ENCODE measurements at regions not wholly inside any gene's neighbourhood (a gene's known extent, or its start where the extent isn't known, plus 50 kb on each side); places are given as distances from the start of the nearest gene placed in this dataset.
"Not testable (repeated sequence)": the region's sequence is repeated elsewhere in the genome, so short reads cannot be mapped to it uniquely, and the experiment has no call there.

DNA sequence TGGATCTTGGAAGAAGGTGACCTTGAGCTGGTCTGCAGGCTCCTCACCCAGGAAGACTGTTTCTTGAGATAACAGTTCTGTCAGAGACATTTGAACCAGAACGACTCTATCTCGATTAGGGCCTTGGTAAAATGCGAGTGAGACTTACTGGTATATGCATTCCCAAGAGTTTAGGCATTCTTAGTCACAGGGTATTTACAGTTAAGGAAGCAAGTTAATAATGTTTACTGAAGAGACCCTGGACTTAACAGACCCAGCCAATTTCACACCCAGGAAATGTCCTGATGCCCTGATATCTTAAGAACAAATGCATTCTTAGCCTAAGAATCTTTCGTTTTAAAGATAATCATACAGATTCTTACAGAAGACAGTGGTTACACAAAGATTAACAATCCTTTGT is 1867.2 kb upstream of the C9orf72 start:
- intact Hi-C loops (cut with DNase I): no loop called here
- DNase-seq (no peak), ATAC-seq (ENCODE audit: poor library complexity) (no peak)

DNA sequence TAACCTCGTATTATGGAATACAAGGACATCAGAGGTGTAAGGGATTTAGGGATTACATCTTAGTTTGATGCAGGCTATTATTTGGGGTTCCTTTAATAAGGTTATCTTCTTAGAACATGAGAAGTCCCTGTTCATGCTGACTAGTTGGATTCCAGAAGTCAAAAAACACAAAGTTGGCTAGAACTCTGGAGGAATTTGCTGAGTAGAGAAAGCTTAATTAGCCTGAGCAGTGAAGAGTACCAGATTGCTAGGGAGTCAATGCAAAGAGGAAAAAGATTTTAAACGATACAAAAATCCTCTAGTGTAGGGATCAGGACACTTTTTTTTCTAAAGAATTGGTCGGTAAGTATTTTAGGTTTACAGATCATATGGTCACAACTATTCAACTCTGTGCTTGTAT is 1872.5 kb upstream of the C9orf72 start:
- no peak for ATAC-seq (ENCODE audit: poor library complexity)
- no peak for DNase-seq
- intact Hi-C loops (cut with DNase I): no loop called here

GRCh38 chr9:29449306-29449705 is 1876.0 kb upstream of the C9orf72 start:
- intact Hi-C loops (cut with DNase I): no loop called here
- DNase-seq: no peak
- no peak for ATAC-seq (ENCODE audit: poor library complexity)

- intact Hi-C loops (cut with DNase I); DNase-seq; ATAC-seq (ENCODE audit: poor library complexity): not testable (repeated sequence)
Observed at GRCh38 chr9:29450343-29450875, 1877.1 kb upstream of the C9orf72 start.

DNA sequence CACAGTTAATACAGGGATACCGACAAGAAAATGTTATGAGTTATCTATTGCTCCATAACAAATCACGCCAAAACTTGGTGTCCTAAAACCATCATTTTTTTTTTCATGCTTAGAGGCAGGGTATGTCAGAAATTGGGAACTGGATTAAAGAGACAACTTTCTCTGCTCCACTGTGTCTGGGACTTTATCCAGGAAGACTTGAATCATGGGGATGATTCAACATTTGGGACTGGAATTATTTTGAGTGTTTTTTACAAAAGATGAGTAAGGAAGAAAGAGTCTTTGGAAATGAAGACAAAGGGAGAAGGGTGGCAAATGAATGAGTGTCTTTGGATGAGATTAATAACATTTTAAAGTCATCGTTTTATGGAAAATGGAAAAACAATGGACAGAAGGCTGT is 1883.7 kb upstream of the C9orf72 start:
- intact Hi-C loops (cut with DNase I): no loop called here
- ATAC-seq (ENCODE audit: poor library complexity) (no peak), DNase-seq (no peak)

DNA sequence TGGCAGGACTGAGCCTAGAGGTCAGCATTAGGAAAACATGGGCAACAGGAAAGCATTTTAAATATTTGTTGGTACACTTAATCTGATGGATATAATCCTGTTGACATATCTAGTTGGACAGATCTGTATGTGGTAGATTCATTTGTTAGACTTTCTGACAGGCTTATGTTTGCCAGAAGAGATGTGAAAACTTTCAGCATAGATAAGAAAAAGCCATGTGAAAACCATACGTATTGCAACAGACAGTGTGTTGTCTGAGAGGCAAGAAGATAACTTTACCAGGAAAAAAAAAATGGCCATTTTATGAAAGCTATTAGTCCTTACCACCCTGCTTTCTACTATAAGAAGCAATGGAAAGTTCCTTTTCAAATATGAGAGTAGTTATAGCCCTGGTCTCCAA is 1902.2 kb upstream of the C9orf72 start:
- DNase-seq (no peak), ATAC-seq (ENCODE audit: poor library complexity) (no peak)
- intact Hi-C loops (cut with DNase I): no loop called here

DNA sequence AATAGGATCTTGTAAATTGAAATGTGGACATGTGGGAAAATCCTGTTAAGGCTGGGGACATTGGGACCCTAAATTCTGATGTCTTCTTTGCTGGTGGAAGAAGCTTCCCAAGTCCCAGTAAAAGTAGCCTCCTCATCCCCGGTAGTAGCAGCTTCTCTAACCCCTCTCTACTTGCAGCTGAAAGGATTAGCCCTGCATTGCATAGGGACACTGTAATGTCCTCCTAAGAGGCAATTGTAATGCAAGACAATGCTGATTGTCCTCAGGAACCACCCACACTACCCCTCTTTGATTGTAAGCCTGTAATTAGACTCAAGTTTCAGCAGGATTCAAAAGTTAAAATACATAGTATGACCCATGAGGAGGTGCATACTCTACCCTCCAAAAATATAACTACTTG is 1938.4 kb upstream of the C9orf72 start:
- intact Hi-C loops (cut with DNase I): no loop called here
- ATAC-seq (ENCODE audit: poor library complexity) (no peak), DNase-seq (no peak)

GRCh38 chr9:29514336-29514735 is 1941.1 kb upstream of the C9orf72 start:
- ATAC-seq (ENCODE audit: poor library complexity) (no peak), DNase-seq (no peak)
- intact Hi-C loops (cut with DNase I): no loop called here

DNA sequence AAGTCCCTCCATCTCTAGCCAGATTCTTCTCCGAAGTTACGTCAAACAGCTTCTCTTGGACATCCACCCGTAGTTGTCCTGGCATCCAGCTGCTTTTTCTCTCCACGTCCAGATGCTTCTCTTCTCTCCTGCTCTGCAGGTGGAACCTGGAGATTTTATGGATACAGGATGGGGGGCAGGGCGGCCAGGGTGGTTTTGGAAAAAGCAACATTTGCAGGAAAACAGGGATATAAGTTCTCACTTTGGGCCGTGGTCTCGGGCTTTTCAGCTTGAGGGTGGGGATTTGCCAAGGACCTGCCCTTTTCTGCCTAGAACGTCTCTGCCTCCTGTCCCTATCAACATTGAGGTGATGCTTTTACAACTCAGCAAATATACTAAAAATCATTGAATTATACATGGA is 1941.6 kb upstream of the C9orf72 start:
- no peak for ATAC-seq (ENCODE audit: poor library complexity)

GRCh38 chr9:29548436-29548835 is 1975.2 kb upstream of the C9orf72 start:
- ATAC-seq (ENCODE audit: poor library complexity) (no peak), DNase-seq (no peak)
- intact Hi-C loops (cut with DNase I): no loop called here

More for the DNA sequence above, 1941.6 kb upstream of the C9orf72 start:
- DNase-seq: no peak
- intact Hi-C loops (cut with DNase I): no loop called here

DNA sequence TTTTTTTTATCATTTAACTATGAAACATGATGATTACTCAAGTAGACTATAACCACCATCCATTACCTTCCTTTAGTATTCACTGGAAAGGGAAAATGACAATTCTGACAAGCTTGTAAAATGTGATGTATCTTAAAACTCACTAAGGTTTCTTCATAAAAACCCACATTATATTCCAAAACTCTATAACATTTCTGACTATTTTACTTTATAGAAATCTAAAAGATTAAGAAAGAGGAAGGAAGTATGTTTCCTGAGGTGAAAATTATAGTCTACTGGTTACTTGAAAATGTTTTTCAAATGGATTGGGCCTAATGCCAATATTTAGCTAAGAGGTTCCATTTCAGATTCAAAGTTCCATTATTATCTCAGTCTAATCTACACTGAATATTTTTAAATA is 1982.2 kb upstream of the C9orf72 start:
- DNase-seq (no peak), ATAC-seq (ENCODE audit: poor library complexity) (no peak)
- intact Hi-C loops (cut with DNase I): no loop called here

- ATAC-seq (ENCODE audit: poor library complexity): no peak
- intact Hi-C loops (cut with DNase I): no loop called here
- DNase-seq: no peak
Observed at GRCh38 chr9:29556317-29556716, 1983.0 kb upstream of the C9orf72 start.

DNA sequence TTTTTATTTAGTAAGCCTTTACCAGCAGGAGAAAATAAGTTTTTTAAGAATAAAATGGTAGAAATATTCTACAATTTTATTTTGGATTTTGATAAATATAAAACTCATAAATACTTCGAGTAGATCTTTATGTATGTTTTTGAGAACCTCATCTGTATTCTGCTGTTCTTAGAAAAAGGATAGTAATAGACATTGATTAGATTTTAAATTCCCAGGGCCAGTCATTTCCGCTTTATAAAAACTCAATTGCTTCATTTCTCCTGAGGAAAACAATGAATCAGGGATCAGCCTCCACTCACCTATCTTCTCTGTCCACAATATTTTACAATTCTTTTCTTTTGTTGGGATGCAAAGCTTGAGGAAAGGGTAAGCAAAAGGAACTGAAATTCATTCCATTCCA is 1983.5 kb upstream of the C9orf72 start:
- DNase-seq (no peak), ATAC-seq (ENCODE audit: poor library complexity) (no peak)
- intact Hi-C loops (cut with DNase I): no loop called here

GRCh38 chr9:29564564-29564963 is 1991.3 kb upstream of the C9orf72 start:
- no peak for DNase-seq
- intact Hi-C loops (cut with DNase I): no loop called here
- ATAC-seq (ENCODE audit: poor library complexity): no peak

- intact Hi-C loops (cut with DNase I): no loop called here
- ATAC-seq (ENCODE audit: poor library complexity): no peak
- DNase-seq: no peak
Observed at GRCh38 chr9:29575219-29575618, 2001.9 kb upstream of the C9orf72 start.

DNA sequence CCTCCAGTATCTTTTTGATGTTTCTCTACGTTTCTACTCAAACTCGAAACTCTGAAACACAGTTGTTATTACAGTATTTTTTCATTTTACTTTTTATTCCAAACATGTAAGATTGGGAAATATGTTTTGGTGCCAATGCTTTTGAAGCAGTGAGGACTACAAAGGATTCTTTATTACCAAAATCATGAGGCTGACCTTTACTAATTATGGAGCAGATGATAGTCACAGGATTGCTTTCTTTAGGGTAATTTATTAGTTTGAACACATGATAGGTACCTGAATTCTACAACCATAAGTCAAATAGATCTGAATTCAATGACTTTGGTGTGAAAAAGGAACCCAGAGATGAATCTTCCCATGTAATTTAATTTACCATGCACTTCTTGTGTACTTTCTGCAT is 2015.1 kb upstream of the C9orf72 start:
- no peak for ATAC-seq (ENCODE audit: poor library complexity)
- no peak for DNase-seq
- intact Hi-C loops (cut with DNase I): no loop called here

- no peak for ATAC-seq (ENCODE audit: poor library complexity)
- intact Hi-C loops (cut with DNase I): no loop called here
- DNase-seq: no peak
Observed at GRCh38 chr9:29609282-29609681, 2036.0 kb upstream of the C9orf72 start.

- DNase-seq (no peak), ATAC-seq (ENCODE audit: poor library complexity) (no peak)
- intact Hi-C loops (cut with DNase I): no loop called here
Observed at GRCh38 chr9:29613773-29614172, 2040.5 kb upstream of the C9orf72 start.

GRCh38 chr9:29616844-29617243 is 2043.6 kb upstream of the C9orf72 start:
- intact Hi-C loops (cut with DNase I): no loop called here
- DNase-seq (no peak), ATAC-seq (ENCODE audit: poor library complexity) (no peak)

- DNase-seq (no peak), ATAC-seq (ENCODE audit: poor library complexity) (no peak)
- intact Hi-C loops (cut with DNase I): no loop called here
Observed at GRCh38 chr9:29625292-29625731, 2052.0 kb upstream of the C9orf72 start.

GRCh38 chr9:29625931-29626330 is 2052.7 kb upstream of the C9orf72 start:
- DNase-seq (no peak), ATAC-seq (ENCODE audit: poor library complexity) (no peak)
- intact Hi-C loops (cut with DNase I): no loop called here

Data from Right ventricle myocardium superior (tissue), 1 donor.